Activated naive CD4-positive, alpha-beta T cell treated with anti-CD3 and anti-CD28 coated beads, Interleukin-2, amount 50 U/mL, for 24 hours (primary cell): ENCODE measurements at regions not wholly inside any gene's neighbourhood (a gene's known extent, or its start where the extent isn't known, plus 50 kb on each side); places are given as distances from the start of the nearest gene placed in this dataset.

Experiments used
- H3K27ac Mint-ChIP-seq: one replicate; pipeline ENCODE4 v1.8.0; 2021; ENCODE audit warnings: mild to moderate bottlenecking, mixed read lengths
- H3K27me3 Mint-ChIP-seq: one replicate; pipeline ENCODE4 v1.8.0; 2021; ENCODE audit warnings: mixed read lengths
- H3K36me3 Mint-ChIP-seq: one replicate; pipeline ENCODE4 v1.8.0; 2021; ENCODE audit warnings: mixed read lengths
- H3K4me1 Mint-ChIP-seq: one replicate; pipeline ENCODE4 v1.8.0; 2021; ENCODE audit warnings: mixed read lengths
- H3K4me3 Mint-ChIP-seq: one replicate; pipeline ENCODE4 v1.8.0; 2021; ENCODE audit warnings: mild to moderate bottlenecking, mixed read lengths
- H3K9me3 Mint-ChIP-seq: one replicate; pipeline ENCODE4 v1.8.0; 2021; ENCODE audit warnings: mixed read lengths

DNA sequence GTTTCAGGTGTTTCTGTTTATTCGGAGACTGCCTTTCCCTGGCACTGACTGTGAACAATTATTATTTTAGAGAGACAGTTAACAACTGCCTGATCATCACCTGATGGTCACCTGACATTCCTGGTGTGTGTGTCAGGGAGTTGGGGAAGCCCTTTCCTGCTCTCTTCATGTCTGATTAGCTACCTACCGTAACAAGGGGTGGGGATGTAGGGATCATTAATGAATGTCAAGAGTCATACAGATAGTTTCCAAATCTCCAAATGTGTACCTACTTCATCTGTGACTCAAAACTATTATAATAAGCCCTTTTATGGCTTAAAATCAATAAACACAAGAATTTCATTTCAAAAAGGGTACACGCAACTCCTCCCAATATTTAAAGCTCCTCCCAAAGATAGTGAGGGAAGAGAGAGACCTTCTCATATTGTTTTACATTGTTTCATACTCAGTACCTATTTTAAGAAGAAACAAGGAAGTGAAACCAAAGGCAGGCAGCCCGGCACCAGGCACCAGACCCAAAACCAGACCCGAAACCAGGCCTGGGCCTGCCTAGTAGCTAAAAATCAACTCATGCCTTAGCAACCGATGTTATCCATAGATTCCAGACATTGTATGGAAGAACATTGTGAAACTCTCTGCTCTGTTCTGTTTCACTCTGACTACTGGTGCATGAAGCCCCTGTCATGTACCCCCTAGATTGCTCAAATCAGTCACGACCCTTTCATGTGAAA, 844.9 kb upstream of the ALCAM start:
- H3K4me3 Mint-ChIP-seq = no peak overlapping the region
- peaks cover 1% of the 10 kb centered on the region for H3K27me3 Mint-ChIP-seq
- no peaks in the 10 kb centered on the region for H3K36me3 Mint-ChIP-seq
- no peaks in the 10 kb centered on the region for H3K4me1 Mint-ChIP-seq
- H3K9me3 Mint-ChIP-seq = no peaks in the 10 kb centered on the region
- H3K27ac Mint-ChIP-seq = no peak overlapping the region

DNA sequence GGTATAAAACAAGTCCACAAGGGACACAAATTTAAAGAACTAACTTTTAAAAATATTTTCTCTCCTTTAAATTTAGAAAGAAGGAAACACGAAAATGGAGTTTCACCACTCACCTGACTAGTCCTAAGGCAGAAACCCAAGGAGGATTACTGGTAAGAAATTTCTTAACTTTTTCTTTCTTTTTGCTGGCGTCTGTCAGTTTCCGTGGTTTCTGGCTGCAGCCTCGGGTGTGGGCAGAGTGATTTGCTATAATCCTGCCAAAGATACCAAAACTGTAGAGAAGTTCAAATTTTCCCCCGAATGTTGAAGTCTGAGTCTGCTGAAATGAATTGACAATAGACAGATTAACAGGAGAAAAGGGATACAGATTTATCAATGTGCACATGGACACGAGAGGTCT, 843.6 kb upstream of the ALCAM start:
- H3K4me1 Mint-ChIP-seq = no peaks in the 10 kb centered on the region
- no peak overlapping the region for H3K27ac Mint-ChIP-seq
- no peaks in the 10 kb centered on the region for H3K9me3 Mint-ChIP-seq

DNA sequence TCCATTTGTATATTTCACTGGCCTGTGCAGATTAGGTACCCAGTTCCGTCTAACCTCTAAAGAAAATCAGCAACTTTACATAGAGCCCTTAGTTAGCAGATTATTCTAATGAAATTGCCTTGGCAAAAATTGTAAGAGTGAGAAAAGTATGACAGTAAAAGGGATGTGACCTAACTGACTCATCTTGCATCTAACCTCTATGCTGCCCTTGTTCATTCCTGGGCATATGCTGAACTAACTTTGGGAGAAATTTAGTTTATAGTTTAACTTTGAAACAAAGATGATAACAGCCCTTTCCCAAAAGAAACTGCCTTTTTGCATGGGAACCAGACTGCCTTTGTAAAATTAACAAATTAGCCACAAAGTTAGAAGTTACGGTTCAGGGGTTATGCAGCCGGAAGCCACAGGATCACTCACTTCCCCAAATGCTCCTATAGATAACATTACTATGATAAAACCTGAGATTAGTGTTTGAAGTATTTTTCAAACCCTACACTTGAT, 839.8 kb upstream of the ALCAM start:
- no peaks in the 10 kb centered on the region for H3K27me3 Mint-ChIP-seq
- no peaks in the 10 kb centered on the region for H3K36me3 Mint-ChIP-seq

More for the DNA sequence above, 843.6 kb upstream of the ALCAM start:
- Mint-ChIP-seq H3K27me3 (peaks cover 1% of the 10 kb centered on the region), H3K36me3 (no peaks in the 10 kb centered on the region), H3K4me3 (no peak overlapping the region)

DNA sequence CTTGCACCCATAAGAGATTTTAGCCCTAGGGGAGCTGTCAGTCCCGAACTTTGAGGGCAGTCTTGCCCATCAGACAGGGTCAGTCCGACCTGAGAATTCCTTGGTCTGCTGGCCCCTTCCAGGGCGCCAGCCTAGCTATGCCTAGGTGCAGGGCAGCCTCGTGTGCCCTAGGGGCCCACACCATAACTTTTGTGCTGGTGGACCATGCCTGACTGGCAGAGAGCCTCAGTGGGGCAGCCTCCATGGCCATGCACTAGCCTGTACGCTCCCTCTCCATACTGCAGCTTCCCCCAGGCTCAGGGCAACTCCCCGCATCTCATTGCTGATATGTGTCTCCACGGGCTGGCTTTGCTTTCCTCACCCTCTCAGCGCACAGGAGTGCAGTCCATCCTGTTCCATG, 835.8 kb upstream of the ALCAM start:
- Mint-ChIP-seq H3K27ac (no peak overlapping the region), H3K4me1 (no peaks in the 10 kb centered on the region), H3K36me3 (no peaks in the 10 kb centered on the region), H3K4me3 (no peak overlapping the region), H3K9me3 (no peaks in the 10 kb centered on the region), H3K27me3 (no peaks in the 10 kb centered on the region)

More for the DNA sequence above, 839.8 kb upstream of the ALCAM start:
- H3K4me3 Mint-ChIP-seq = no peak overlapping the region
- no peaks in the 10 kb centered on the region for H3K9me3 Mint-ChIP-seq
- no peak overlapping the region for H3K27ac Mint-ChIP-seq
- H3K4me1 Mint-ChIP-seq = no peaks in the 10 kb centered on the region

DNA sequence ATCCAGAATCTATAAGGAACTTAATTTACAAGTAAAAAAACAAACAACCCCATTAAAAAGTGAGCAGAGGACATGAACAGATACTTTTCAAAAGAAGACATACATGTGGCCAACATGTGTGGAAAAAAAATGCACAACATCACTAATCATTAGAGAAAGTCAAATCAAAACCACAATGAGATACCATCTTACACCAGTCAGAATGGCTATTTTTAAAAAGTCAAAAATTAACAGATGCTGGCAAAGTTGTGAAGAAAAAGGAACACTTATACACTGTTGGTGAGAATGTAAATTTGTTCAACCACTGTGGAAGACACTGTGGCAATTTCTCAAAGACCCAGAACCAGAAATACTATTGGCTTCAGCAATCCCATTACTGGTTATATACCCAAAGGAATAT, 830.0 kb upstream of the ALCAM start:
- no peaks in the 10 kb centered on the region for H3K9me3 Mint-ChIP-seq
- H3K27ac Mint-ChIP-seq = no peak overlapping the region
- no peaks in the 10 kb centered on the region for H3K36me3 Mint-ChIP-seq
- no peak overlapping the region for H3K4me3 Mint-ChIP-seq
- H3K27me3 Mint-ChIP-seq = no peaks in the 10 kb centered on the region
- no peaks in the 10 kb centered on the region for H3K4me1 Mint-ChIP-seq

DNA sequence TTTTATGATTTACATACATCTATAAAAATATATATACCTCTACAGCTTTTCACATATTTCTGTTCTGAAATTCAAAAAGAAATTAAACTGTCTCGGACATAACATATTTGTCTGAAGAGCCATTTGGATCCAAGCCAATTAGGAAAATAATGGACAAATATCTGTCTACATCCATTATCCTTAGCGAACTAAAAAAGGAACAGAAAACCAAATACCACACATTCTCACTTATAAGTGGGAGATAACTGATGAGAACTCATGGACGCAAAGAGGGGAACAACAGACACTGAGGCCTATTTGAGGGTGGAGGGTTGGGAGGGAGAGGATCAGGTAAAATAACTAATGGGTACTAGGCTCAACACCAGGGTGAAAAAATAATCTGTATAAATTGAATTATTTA, 829.4 kb upstream of the ALCAM start:
- no peak overlapping the region for H3K4me3 Mint-ChIP-seq

DNA sequence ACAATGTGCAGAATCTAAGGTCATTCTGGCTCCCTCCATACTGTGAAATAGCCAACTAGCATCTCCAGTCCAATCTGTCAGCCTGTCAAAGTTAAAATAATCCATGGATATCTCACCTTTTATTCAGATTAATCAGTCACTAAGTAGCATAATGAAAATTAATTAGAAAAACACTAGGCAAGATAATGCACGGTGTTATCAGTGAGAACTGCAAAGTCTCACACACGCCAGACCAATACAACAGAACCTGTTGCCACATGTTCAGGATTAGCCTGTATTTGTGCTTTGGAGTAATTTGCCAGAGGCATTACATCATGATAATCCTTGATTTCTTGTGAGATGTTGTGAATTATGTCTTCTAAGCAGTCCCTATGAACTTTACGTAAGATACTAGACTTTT, 820.4 kb upstream of the ALCAM start:
- no peaks in the 10 kb centered on the region for H3K9me3 Mint-ChIP-seq

More for the DNA sequence above, 829.4 kb upstream of the ALCAM start:
- H3K27ac Mint-ChIP-seq = no peak overlapping the region
- H3K36me3 Mint-ChIP-seq = no peaks in the 10 kb centered on the region
- H3K9me3 Mint-ChIP-seq = no peaks in the 10 kb centered on the region
- H3K4me1 Mint-ChIP-seq = no peaks in the 10 kb centered on the region
- H3K27me3 Mint-ChIP-seq = no peaks in the 10 kb centered on the region

DNA sequence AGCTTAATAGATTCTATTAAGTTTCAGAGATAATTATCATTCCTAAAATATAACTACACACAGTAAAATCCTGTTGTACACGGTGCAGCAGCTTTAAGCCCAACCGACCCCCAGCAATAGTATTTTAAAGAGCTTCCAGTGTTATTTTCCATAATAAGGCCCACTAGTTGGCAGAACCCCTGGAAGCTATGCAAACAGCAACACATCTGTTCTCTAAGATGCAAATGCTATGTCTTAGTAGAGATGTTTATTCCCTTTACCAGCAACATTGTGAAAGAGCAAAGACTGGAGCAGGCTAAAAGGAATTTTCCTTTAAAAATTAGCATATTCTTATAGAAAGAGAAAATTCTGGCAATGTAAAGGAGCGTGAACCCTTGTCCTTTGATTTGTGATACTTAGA, 819.7 kb upstream of the ALCAM start:
- no peak overlapping the region for H3K27ac Mint-ChIP-seq
- H3K36me3 Mint-ChIP-seq = no peaks in the 10 kb centered on the region
- peaks cover 3% of the 10 kb centered on the region for H3K27me3 Mint-ChIP-seq
- no peaks in the 10 kb centered on the region for H3K4me1 Mint-ChIP-seq
- H3K9me3 Mint-ChIP-seq = no peaks in the 10 kb centered on the region
- H3K4me3 Mint-ChIP-seq = no peak overlapping the region

More for the DNA sequence above, 820.4 kb upstream of the ALCAM start:
- H3K27ac Mint-ChIP-seq = no peak overlapping the region
- H3K4me1 Mint-ChIP-seq = no peaks in the 10 kb centered on the region
- H3K36me3 Mint-ChIP-seq = no peaks in the 10 kb centered on the region
- H3K27me3 Mint-ChIP-seq = peaks cover 2% of the 10 kb centered on the region
- H3K4me3 Mint-ChIP-seq = no peak overlapping the region

DNA sequence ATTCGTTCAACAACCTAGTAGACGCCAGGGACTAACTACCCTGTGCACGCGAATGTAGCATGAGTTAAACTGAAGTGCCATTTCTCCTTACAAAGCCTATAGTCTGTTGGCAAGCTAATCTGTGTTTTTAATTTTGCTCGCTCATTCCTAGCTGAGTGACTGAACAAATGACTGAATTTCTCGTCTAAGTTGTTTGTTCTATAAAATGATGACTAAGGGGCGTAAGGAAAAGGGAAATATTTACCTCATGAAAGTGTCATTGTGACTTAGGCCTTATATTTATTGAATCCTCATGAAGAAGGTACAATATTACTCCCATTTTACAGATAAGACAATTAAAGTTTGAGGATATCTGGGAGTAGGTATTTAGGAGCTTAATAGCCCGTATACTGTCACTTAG, 818.3 kb upstream of the ALCAM start:
- peaks cover 3% of the 10 kb centered on the region for H3K27me3 Mint-ChIP-seq
- no peak overlapping the region for H3K27ac Mint-ChIP-seq
- no peaks in the 10 kb centered on the region for H3K36me3 Mint-ChIP-seq
- no peaks in the 10 kb centered on the region for H3K4me1 Mint-ChIP-seq
- no peak overlapping the region for H3K4me3 Mint-ChIP-seq
- no peaks in the 10 kb centered on the region for H3K9me3 Mint-ChIP-seq

DNA sequence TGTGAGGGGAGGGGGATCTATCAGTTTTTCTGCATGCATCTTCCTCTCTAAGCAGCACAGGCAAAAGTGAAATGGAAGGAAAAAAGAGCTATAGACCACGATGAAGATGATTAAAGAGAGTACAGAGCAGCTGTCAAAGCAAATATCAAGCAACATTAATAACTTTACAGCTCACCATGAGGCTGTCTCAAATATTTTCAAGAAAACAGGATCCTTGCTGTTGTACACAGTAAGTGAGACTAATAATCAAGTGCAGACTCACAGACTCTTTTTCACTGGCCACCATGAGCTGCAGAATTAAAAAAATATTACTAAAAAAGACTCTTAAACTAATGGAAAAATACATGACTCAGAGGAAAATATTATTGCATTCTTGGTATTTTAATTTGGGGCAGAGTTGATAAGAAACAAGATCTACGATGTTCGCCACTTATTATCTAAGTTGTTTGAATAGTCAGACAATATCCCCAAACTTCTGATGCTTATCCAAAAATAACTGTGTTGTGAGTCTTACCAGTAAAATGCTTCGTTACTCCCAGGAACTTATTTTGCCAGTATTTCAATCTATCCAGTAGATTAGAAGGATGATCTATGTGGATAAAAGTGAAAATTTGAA, 817.5 kb upstream of the ALCAM start:
- Mint-ChIP-seq H3K4me1 (no peaks in the 10 kb centered on the region), H3K4me3 (no peak overlapping the region), H3K36me3 (no peaks in the 10 kb centered on the region), H3K27ac (no peak overlapping the region), H3K9me3 (no peaks in the 10 kb centered on the region), H3K27me3 (peaks cover 3% of the 10 kb centered on the region)

DNA sequence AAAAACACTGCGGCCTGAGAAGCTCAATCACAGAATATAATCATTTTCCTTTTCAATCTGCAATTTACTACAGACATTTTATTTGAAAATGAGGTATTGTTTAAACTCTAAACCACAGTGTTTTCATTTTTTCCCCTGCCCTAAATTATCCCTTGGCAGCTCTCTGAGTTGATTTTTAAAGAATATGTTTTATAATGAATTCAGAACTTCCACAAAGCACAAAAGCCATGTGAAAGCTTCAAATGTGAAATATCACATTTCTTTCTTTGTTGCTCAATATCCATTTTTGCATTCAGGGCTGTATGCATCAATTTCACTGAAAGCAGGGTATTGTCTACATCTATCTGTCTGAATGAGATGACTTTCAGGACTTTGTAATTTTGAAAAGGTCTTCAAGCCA, 813.6 kb upstream of the ALCAM start:
- H3K36me3 Mint-ChIP-seq = no peaks in the 10 kb centered on the region
- H3K9me3 Mint-ChIP-seq = no peaks in the 10 kb centered on the region
- H3K27me3 Mint-ChIP-seq = peaks cover 2% of the 10 kb centered on the region
- no peak overlapping the region for H3K27ac Mint-ChIP-seq
- no peak overlapping the region for H3K4me3 Mint-ChIP-seq
- H3K4me1 Mint-ChIP-seq = no peaks in the 10 kb centered on the region

DNA sequence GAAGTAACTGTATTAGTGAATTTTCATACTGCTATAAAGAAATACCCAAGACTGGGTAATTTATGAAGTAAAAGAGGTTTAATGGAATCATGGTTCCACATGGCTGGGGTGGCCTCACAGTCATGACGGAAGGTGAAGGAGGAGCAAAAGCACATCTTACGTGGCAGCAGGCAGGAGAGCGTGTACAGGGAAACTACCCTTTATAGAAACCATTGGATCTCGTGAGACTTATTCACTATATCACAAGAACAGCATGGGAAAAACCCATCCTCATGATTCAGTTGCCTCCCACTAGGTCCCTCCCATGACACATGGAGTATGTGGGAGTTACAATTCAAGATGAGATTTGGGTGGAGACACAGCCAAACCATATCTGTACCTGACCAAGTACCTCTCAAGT, 812.3 kb upstream of the ALCAM start:
- no peak overlapping the region for H3K4me3 Mint-ChIP-seq
- H3K4me1 Mint-ChIP-seq = no peaks in the 10 kb centered on the region
- H3K27me3 Mint-ChIP-seq = peaks cover 3% of the 10 kb centered on the region
- H3K27ac Mint-ChIP-seq = no peak overlapping the region
- no peaks in the 10 kb centered on the region for H3K36me3 Mint-ChIP-seq
- no peaks in the 10 kb centered on the region for H3K9me3 Mint-ChIP-seq

DNA sequence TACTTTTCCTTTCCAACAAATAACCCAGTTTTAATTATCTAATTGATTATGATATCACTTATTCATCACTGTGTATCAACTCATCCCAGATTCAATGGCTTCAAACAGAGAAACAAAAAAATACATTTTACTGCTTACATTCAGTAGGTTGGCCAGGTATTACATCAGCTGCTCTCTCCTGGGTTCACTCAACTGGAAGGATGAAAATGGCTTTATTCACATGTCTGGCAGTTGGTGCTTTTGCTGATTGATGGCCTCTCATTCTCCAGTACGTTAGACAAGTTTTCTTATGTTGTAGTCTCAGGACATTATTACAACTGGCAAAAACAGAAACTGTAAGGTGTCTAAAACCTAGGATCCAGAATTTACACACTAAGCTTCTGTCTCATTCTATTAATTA, 811.0 kb upstream of the ALCAM start:
- no peak overlapping the region for H3K4me3 Mint-ChIP-seq
- no peak overlapping the region for H3K27ac Mint-ChIP-seq
- H3K27me3 Mint-ChIP-seq = peaks cover 3% of the 10 kb centered on the region
- H3K4me1 Mint-ChIP-seq = no peaks in the 10 kb centered on the region
- no peaks in the 10 kb centered on the region for H3K36me3 Mint-ChIP-seq
- no peaks in the 10 kb centered on the region for H3K9me3 Mint-ChIP-seq

DNA sequence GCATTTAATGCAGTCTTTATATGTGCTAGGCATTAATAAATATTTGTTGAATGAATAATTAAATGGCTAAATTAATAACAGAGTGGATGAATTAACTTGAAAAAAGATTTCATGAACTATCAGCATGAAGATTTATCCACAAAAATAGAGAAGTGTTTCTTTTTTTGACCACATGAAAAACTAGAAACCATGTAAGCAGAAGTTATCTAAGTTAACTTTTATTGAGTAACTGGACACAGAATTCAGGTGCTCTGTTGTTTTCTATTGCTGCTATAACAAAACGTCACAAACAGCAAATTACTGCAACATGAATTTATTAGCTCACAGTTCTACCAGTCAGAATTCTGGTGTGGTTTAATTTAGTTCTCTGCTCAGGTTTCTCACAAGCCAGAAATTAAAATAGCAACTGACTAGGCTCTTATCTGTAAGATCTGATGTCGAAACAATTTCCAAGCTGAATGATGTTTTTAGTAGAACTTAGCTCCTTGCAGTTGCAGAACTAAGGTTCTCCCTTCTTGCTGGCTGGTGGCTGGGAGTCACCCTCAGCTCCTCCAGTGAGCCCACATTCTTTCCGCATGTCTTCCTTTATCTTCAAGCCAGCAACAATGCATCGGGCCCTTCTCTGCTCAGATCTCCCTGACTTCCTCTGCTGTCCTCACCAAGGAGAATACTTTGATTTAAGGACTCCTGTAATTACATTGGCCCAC, 810.2 kb upstream of the ALCAM start:
- Mint-ChIP-seq H3K36me3 (no peaks in the 10 kb centered on the region), H3K27ac (no peak overlapping the region), H3K27me3 (peaks cover 3% of the 10 kb centered on the region), H3K9me3 (no peaks in the 10 kb centered on the region), H3K4me1 (no peaks in the 10 kb centered on the region), H3K4me3 (no peak overlapping the region)

DNA sequence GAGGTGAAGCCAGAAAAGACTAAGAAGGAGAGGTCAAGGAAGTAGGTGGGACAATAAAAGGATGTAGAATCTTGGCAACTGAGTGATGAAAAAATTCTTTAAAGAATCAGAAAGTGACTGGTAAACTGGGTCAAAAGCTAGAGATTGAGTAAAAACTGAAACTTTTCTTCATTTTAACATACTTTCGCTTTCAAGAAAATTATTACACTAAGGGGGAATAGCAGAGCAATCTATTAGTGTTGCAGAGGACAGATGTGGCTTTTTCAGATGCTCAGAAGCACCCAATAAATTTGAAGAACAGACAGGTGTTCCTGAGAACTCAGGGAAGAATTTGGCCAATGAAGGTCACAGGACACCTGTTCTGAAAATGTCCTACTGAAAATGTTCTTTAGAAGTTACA, 805.4 kb upstream of the ALCAM start:
- Mint-ChIP-seq H3K27ac (no peak overlapping the region), H3K27me3 (peaks cover 8% of the 10 kb centered on the region), H3K9me3 (no peaks in the 10 kb centered on the region), H3K4me3 (no peak overlapping the region), H3K36me3 (no peaks in the 10 kb centered on the region), H3K4me1 (peaks cover 3% of the 10 kb centered on the region)

DNA sequence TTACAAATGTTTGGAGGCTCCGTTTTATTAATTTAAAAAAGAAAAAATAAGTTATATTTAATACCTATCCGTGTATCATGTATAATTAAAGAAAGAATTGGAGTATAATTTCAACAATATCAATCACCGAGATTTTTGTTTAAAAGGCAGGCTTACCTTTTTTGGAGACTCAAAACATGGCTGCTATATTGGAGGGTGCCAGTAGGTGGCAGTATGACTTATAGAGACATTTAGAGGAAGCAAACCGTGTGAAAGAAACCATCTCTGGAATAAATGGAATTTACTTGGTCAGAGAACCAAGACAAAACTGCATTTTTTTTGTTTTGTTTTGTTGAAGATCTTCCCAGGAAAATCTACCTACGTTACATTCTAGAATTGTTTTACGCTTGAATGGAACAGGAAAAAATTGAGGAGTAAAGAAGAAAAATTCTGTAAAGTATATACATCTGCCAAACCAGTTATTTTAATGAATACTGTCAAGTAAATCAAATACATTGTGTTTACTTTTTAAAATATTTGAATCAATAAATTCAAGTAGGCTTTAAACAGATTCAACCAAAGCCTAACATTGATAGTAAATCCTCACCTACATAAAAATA, 802.6 kb upstream of the ALCAM start:
- Mint-ChIP-seq H3K4me1 (peaks cover 3% of the 10 kb centered on the region), H3K9me3 (no peaks in the 10 kb centered on the region), H3K4me3 (no peak overlapping the region), H3K27me3 (peaks cover 7% of the 10 kb centered on the region), H3K36me3 (no peaks in the 10 kb centered on the region), H3K27ac (peak overlapping the region; percentile 30)
